WI38 (cell line): ENCODE measurements at regions not wholly inside any gene's neighbourhood (a gene's known extent, or its start where the extent isn't known, plus 50 kb on each side); places are given as distances from the start of the nearest gene placed in this dataset.

Experiments
- H3K4me3 ChIP-seq: 2 replicates; pipeline ENCODE4 v1.5.1; 2011; ENCODE audit warnings: low read depth, mild to moderate bottlenecking, control low read depth, low read length
- CTCF ChIP-seq: IDR thresholded peaks from 2 replicates; pipeline ENCODE4 v1.5.1; 2012; ENCODE audit warnings: low read depth, mild to moderate bottlenecking, control low read depth, low read length

GRCh38 chr6:165218829-165219228 lies 90.6 kb downstream of the C6orf118 start:
- H3K4me3 ChIP-seq, result no peak overlapping the region
- no peak for TF ChIP-seq CTCF

- H3K4me3 ChIP-seq, result no peak overlapping the region
- TF ChIP-seq CTCF, result no peak
These were observed 102.6 kb downstream of the C6orf118 start for GRCh38 chr6:165206798-165207197.

- no peak for TF ChIP-seq CTCF
These were observed 103.8 kb downstream of the C6orf118 start for GRCh38 chr6:165205632-165206031.

GRCh38 chr6:165204807-165205545 lies 104.4 kb downstream of the C6orf118 start:
- H3K4me3 ChIP-seq, result no peak overlapping the region
- no peak for TF ChIP-seq CTCF

More at GRCh38 chr6:165205632-165206031, 103.8 kb downstream of the C6orf118 start:
- no peak overlapping the region for H3K4me3 ChIP-seq

- H3K4me3 ChIP-seq, result no peak overlapping the region
- no peak for TF ChIP-seq CTCF
These were observed 109.2 kb downstream of the C6orf118 start for GRCh38 chr6:165200178-165200577.

- no peak for TF ChIP-seq CTCF
- H3K4me3 ChIP-seq, result no peak overlapping the region
These were observed 117.9 kb downstream of the C6orf118 start for GRCh38 chr6:165191461-165191860.

- H3K4me3 ChIP-seq, result no peak overlapping the region
- no peak for TF ChIP-seq CTCF
These were observed 122.8 kb downstream of the C6orf118 start for GRCh38 chr6:165186441-165187205.
